SU-DHL-6 (cell line): ENCODE measurements at regions not wholly inside any gene's neighbourhood (a gene's known extent, or its start where the extent isn't known, plus 50 kb on each side); places are given as distances from the start of the nearest gene placed in this dataset.

Experiments
- EZH2phosphoT487 ChIP-seq: fragments of 200-600 bp; sonication (generic), shearing (Covaris generic); conservative IDR thresholded peaks from 2 replicates; pipeline ENCODE4 v1.6.1; 2018; ENCODE audit warnings: mild to moderate bottlenecking, antibody characterized with exemption, low read length, moderate library complexity, mixed read lengths
- TF ChIP-seq, protein P1 (sequence below): fragments of 200-600 bp; sonication (generic); IDR thresholded peaks from one replicate; pipeline ENCODE4 v1.5.1; 2017; ENCODE audit warnings: antibody characterized with exemption, mild to moderate bottlenecking, low read length, moderate library complexity; ENCODE audit not compliant: insufficient read depth, poor library complexity, severe bottlenecking

DNA sequence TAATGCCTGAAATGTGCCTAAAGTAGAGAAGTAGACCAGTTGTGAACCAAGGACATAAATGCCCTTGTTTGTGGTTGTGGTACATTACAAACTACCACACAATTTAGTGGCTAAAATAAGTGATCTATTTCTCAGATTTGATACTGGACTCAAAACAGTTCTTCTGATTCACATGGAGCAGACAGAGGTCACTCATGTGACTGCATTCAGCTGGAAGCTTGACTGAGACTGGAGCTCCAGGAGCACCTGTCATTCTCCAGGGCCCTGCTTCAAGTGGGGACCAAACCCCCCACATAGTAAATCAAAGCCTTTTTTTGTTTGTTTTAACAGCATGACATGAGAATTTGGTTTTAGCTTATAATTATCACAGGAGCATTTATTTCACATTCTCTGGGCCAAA, 301.2 kb downstream of the OXSM start:
- TF ChIP-seq, protein P1, sequence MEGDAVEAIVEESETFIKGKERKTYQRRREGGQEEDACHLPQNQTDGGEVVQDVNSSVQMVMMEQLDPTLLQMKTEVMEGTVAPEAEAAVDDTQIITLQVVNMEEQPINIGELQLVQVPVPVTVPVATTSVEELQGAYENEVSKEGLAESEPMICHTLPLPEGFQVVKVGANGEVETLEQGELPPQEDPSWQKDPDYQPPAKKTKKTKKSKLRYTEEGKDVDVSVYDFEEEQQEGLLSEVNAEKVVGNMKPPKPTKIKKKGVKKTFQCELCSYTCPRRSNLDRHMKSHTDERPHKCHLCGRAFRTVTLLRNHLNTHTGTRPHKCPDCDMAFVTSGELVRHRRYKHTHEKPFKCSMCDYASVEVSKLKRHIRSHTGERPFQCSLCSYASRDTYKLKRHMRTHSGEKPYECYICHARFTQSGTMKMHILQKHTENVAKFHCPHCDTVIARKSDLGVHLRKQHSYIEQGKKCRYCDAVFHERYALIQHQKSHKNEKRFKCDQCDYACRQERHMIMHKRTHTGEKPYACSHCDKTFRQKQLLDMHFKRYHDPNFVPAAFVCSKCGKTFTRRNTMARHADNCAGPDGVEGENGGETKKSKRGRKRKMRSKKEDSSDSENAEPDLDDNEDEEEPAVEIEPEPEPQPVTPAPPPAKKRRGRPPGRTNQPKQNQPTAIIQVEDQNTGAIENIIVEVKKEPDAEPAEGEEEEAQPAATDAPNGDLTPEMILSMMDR = no peak
- TF ChIP-seq EZH2phosphoT487 = no peak
